ENCODE measurements at regions not wholly inside any gene's neighbourhood (a gene's known extent, or its start where the extent isn't known, plus 50 kb on each side); places are given as distances from the start of the nearest gene placed in this dataset.

- no peak for ATAC-seq
- no peaks in the 10 kb centered on the region for H3K4me1 ChIP-seq (ENCODE audit: insufficient read depth, low read length)
- H3K27me3 ChIP-seq (ENCODE audit: low read length) = no peaks in the 10 kb centered on the region
- no TSS peak for BruUV-seq (replicated peaks)
- DNase-seq = no peak
- H3K9me2 ChIP-seq (replicated peaks; ENCODE audit: low read length) = no peaks in the 10 kb centered on the region
- ChIA-PET CTCF (no interaction called here), POLR2A (ENCODE audit: unreplicated experiment) (no interaction called here)
- no peaks in the 10 kb centered on the region for H3K79me2 ChIP-seq (ENCODE audit: low read length)
- H3F3A ChIP-seq (ENCODE audit: low read length, unreplicated experiment) = no peaks in the 10 kb centered on the region
- H3K9me3 ChIP-seq (ENCODE audit: low read length) = no peaks in the 10 kb centered on the region
- H3K36me3 ChIP-seq (ENCODE audit: low read depth, low read length) = no peaks in the 10 kb centered on the region
- H3K27ac ChIP-seq (ENCODE audit: low read length) = no peak overlapping the region
- H2AFZ ChIP-seq (ENCODE audit: low read length) = no peak overlapping the region
- H3K4me2 ChIP-seq (ENCODE audit: low read length) = no peak overlapping the region
- no peaks in the 10 kb centered on the region for H4K20me1 ChIP-seq (ENCODE audit: low read length)
- intact Hi-C loops (cut with micrococcal nuclease) = no loop called here
- H3K4me3 ChIP-seq (ENCODE audit: low read length) = no peak overlapping the region
- no peak overlapping the region for H3K9ac ChIP-seq (ENCODE audit: low read length)
- TF ChIP-seq EZH2 (IDR thresholded peaks at IDR 0.05; ENCODE audit: low read length, unreplicated experiment) = no peak
- TF ChIP-seq EZH2phosphoT487 (IDR thresholded peaks at IDR 0.05; ENCODE audit: borderline replicate concordance, low read length) = no peak
- no peak for TF ChIP-seq CTCF (conservative IDR thresholded peaks at IDR 0.05; ENCODE audit: low read depth, low read length)
Observed at GRCh38 chr18:51425889-51426288, 228.4 kb upstream of the MEX3C start.

- no peaks in the 10 kb centered on the region for H4K20me1 ChIP-seq (ENCODE audit: low read length)
- no peaks in the 10 kb centered on the region for H3K27me3 ChIP-seq (ENCODE audit: low read length)
- BruUV-seq (replicated peaks) = no TSS peak
- no peak for ATAC-seq
- ChIA-PET POLR2A (ENCODE audit: unreplicated experiment) (no interaction called here), CTCF (no interaction called here)
- no peaks in the 10 kb centered on the region for H3F3A ChIP-seq (ENCODE audit: low read length, unreplicated experiment)
- H3K79me2 ChIP-seq (ENCODE audit: low read length) = no peaks in the 10 kb centered on the region
- no peaks in the 10 kb centered on the region for H3K9me3 ChIP-seq (ENCODE audit: low read length)
- no peaks in the 10 kb centered on the region for H3K36me3 ChIP-seq (ENCODE audit: low read depth, low read length)
- intact Hi-C loops (cut with micrococcal nuclease) = no loop called here
- DNase-seq = no peak
- H3K9ac ChIP-seq (ENCODE audit: low read length) = no peak overlapping the region
- no peak overlapping the region for H2AFZ ChIP-seq (ENCODE audit: low read length)
- H3K9me2 ChIP-seq (replicated peaks; ENCODE audit: low read length) = no peaks in the 10 kb centered on the region
- no peak overlapping the region for H3K4me2 ChIP-seq (ENCODE audit: low read length)
- no peak overlapping the region for H3K4me3 ChIP-seq (ENCODE audit: low read length)
- no peak overlapping the region for H3K27ac ChIP-seq (ENCODE audit: low read length)
- TF ChIP-seq EZH2 (IDR thresholded peaks at IDR 0.05; ENCODE audit: low read length, unreplicated experiment) (no peak), CTCF (conservative IDR thresholded peaks at IDR 0.05; ENCODE audit: low read depth, low read length) (no peak), EZH2phosphoT487 (IDR thresholded peaks at IDR 0.05; ENCODE audit: borderline replicate concordance, low read length) (no peak)
- H3K4me1 ChIP-seq (ENCODE audit: insufficient read depth, low read length) = no peaks in the 10 kb centered on the region
Observed at GRCh38 chr18:51426996-51427395, 229.5 kb upstream of the MEX3C start.

GRCh38 chr18:51429644-51430043 lies 232.2 kb upstream of the MEX3C start:
- intact Hi-C loops (cut with micrococcal nuclease) = no loop called here
- no peak overlapping the region for H2AFZ ChIP-seq (ENCODE audit: low read length)
- DNase-seq (no peak), ATAC-seq (no peak)
- no peaks in the 10 kb centered on the region for H3K4me1 ChIP-seq (ENCODE audit: insufficient read depth, low read length)
- H3K9me3 ChIP-seq (ENCODE audit: low read length) = no peaks in the 10 kb centered on the region
- ChIA-PET POLR2A (ENCODE audit: unreplicated experiment) (no interaction called here), CTCF (no interaction called here)
- no peaks in the 10 kb centered on the region for H3K27me3 ChIP-seq (ENCODE audit: low read length)
- no peak for TF ChIP-seq EZH2 (IDR thresholded peaks at IDR 0.05; ENCODE audit: low read length, unreplicated experiment)
- no peak for TF ChIP-seq CTCF (conservative IDR thresholded peaks at IDR 0.05; ENCODE audit: low read depth, low read length)
- TF ChIP-seq EZH2phosphoT487 (IDR thresholded peaks at IDR 0.05; ENCODE audit: borderline replicate concordance, low read length) = no peak
- H3K27ac ChIP-seq (ENCODE audit: low read length) = no peak overlapping the region
- H3K4me3 ChIP-seq (ENCODE audit: low read length) = no peak overlapping the region
- H4K20me1 ChIP-seq (ENCODE audit: low read length) = no peaks in the 10 kb centered on the region
- no peak overlapping the region for H3K9ac ChIP-seq (ENCODE audit: low read length)
- no peaks in the 10 kb centered on the region for H3K79me2 ChIP-seq (ENCODE audit: low read length)
- no peaks in the 10 kb centered on the region for H3F3A ChIP-seq (ENCODE audit: low read length, unreplicated experiment)
- H3K36me3 ChIP-seq (ENCODE audit: low read depth, low read length) = no peaks in the 10 kb centered on the region
- H3K9me2 ChIP-seq (replicated peaks; ENCODE audit: low read length) = no peaks in the 10 kb centered on the region
- no peak overlapping the region for H3K4me2 ChIP-seq (ENCODE audit: low read length)
- no TSS peak for BruUV-seq (replicated peaks)
